ENCODE measurements at regions not wholly inside any gene's neighbourhood (a gene's known extent, or its start where the extent isn't known, plus 50 kb on each side); places are given as distances from the start of the nearest gene placed in this dataset.
"Not testable (repeated sequence)": the region's sequence is repeated elsewhere in the genome, so short reads cannot be mapped to it uniquely, and the experiment has no call there.

DNA sequence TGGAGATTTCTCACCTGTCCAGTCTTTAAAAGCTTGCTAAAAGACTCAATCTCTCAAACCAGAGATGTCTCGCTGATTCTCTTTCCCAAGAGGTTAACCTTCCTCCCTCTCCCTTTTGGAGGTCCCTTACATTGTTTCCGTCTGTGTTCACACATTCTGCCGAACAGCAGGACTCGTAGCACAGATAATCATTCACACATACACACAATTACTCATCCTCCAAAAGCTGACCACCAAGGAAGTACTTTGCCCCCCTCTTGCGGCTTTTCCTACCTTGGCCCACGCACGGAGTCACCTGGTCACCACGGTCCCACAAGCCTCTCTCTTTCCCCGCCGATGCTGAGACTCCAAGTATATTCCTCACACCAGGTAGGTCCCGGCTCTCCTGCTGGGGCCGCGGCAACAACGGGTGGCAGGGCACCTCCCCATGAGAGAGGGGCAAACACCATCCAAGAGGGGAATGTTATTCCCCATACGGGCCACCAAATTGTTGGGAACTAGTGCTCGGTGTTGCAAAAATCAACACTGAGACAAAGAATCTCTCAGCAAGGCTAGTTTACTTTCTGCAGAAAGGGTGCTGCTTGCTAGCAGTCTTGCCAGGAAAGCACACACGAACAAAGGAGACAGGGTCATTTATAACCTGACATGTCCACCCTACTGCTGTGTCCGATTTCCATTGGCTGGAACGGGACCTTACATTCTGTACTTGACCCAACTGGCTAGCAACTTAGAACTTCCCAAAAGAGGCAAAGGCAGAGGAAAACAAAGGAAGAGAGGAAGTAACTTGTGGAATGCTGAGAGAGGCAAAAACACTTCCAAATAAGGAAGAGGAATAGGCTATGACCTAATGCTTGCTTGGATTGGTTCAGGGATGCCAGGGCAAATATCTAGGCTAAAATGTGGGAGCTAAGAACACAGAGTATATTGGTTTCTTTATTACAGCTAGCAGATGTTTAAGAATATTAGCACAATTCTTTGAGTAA, 102.1 kb upstream of the NECTIN3 start:
- FAIRE-seq = no peak

DNA sequence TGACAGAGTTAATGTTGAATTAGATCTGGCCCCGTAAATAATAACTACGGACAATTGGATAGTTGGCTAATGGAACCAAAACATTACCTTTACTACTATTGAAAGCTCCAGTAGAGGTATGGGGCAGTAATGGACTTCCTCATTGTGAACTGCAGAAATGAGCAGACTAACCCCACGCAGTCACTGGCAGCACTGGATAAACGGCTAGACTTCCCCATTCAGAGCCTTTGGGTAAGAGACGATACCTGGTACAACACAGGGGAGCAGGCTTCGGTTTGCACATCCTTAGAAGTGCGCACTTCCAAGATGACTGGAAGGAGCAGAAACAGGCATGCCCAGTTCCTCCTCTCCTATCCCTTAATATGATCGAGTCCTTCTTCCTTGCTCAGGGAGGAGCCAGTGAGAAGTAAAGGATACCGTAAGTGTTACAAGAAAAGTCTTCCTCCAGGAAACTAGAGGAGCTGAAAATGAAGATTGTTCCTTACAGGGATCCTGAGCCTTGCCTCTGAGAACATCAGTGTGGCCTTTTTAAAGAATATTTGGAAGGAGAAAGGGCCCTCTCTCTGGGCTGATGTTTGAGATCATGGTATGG, 100.5 kb upstream of the NECTIN3 start:
- no peak for FAIRE-seq

DNA sequence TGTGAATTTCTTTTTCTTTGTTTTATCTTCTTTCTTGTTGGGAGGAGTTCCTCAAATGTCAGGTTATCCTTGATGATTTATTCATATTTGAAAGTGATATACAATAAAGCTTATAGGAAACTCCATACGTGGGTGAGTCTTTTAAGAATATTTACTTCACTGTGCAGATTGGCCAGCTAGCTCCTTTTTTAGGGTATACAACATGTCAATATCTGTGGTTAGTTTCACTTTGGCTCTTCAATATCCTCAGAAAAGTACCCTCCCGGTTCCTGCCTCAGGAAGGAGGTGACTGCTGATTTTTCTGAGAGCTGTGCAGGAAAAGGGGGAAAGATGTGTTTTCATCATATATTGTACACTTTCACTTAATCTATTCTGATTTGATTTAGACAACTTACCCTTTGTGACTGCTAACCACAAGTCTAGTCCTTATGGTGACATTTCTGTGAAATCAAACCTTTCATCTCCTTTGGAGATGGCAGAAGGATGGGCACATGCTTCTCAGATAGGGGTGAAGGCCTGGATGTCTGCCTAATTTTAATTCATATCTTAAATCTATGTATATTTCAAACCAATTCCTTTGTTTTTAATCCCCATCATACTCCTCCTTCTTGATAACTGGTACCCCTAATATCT, 98.2 kb upstream of the NECTIN3 start:
- no peak for FAIRE-seq

DNA sequence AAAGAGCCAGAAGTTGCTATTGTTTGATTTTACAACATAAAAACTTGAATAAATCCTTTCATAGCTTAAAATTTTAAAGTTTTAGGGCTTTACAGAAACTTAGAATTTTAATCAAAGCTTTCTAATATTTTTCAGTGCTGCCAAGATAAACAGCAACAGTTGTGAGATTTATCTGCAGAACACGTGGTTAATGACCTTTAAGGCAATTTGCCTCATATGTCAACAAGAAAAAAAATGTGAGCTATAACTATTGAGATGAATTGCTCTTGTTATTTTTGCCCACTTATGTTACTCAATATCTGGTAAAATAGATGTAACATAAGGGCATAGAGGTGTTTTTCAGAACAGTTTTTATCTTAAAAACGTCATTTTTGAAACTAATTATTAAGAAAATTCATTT, 96.7 kb upstream of the NECTIN3 start:
- FAIRE-seq = no peak

DNA sequence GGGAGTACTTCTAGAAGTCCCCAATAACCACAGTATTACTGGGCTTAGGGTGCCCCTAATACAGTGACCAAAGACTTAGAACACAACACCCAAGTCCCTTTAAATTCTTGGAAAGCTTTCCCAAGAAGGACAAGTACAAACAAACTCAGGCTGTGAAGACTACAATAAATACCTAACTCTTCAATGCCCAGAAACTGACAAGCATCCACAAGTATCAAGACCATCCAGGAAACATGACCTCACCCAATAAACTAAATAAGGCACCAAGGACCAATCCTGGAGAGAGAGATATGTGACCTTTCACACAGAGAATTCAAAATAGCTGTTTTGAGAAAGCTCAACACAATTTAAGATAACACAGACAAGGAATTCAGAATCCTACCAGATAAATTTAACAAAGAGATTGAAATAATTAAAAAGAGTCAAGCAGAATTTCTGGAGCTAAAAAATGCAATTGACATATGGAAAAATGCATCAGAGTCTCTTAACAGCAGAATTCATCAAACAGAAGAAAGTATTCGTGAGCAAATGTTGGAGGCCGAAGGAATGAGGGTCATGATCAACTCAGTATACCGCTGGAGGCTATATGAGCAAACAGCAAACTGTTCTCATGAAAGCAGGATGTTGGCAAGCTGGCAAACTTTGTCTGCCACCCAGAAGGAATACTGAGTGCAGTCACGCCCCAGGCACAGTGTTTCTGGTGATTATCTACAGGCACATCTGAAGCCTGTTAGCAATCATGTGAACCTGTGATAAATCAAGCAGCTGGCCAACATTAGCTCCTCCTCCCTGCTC, 87.0 kb upstream of the NECTIN3 start:
- FAIRE-seq = no peak

DNA sequence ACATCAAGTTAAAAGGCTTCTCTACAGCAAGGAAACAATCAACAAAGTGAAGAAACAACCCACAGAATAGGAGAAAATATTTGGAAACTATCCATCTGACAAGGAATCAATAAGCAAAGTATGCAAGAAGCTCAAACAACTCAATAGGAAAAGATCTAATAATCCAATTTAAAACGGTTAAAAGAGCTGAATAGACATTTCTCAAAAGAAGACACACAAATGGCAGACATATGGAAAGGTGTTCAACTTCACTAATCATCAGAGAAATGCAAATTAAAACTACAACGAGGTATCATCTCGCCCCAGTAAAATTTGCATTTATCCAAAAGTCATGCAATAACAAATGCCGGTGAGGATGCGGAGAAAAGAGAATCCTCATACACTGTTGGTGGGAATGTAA, 82.2 kb upstream of the NECTIN3 start:
- no peak for FAIRE-seq

DNA sequence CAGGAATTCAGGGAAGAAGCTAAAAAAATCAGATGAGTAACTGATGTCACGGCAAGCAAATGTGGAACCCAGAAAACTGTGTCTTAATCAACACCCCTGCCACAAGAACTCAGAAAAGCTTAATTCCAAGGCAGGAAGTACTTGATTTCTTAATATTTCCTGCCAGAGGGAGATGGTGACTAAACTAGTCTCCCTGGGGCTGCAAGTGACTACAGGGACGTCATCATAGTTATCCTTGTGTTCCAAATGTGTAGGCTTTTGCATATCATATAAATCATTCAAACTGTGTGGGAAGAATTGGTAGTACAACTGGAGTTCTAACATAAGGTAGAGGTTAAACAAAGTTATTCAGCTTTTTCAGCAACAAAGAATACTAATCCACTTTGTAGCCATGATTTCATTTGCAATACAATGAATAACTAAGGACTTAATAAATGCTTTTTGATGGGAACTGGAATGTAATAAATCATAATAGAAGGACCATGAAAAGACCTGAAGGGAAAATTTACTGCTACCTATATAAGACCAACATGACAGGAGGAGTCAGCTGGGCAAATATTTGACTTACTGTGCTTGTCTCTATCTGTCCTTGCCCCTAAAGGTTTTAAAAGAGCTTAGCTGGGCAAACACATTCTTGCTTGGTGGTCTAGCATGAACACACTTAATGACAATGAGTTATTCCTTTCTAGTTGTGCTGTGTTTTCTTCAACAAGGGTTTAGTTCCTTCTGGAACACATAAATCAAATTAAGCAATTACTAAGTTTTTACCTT, 76.0 kb upstream of the NECTIN3 start:
- FAIRE-seq = no peak

DNA sequence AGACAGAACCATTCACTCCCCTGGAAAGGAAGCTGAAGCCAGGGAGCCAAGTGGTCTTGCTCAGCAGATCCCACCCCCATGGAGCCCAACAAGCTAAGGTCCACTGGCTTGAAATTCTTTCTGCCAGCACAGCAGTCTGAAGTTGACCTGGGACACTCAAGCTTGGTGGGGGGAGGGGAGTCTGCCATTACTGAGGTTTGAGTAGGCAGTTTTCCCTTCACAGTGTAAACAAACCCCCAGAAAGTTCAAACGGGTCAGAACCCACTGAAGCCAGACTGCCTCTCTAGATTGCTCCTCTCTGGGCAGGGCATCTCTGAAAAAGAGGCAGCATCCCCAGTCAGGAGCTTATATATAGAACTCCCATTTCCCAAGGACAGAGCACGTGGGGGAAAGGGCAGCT, 72.8 kb upstream of the NECTIN3 start:
- not testable (repeated sequence) for FAIRE-seq

DNA sequence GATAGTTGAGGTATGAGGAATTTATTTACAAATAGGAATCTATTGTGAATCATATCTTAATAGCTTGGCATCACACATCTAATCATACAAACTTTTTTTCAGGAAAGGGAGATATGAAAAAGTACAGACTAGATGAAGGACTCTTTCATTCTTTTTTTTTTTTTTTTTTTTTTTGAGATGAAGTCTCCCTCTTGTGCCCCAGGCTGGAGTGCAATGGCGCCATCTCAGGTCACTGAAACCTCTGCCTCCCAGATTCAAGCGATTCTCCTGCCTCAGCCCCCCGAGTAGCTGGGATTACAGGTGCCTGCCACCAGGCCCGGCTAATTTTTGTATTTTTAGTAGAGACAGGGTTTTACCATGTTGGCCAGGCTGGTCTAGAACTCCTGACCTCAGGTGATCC, 65.1 kb upstream of the NECTIN3 start:
- not testable (repeated sequence) for FAIRE-seq

DNA sequence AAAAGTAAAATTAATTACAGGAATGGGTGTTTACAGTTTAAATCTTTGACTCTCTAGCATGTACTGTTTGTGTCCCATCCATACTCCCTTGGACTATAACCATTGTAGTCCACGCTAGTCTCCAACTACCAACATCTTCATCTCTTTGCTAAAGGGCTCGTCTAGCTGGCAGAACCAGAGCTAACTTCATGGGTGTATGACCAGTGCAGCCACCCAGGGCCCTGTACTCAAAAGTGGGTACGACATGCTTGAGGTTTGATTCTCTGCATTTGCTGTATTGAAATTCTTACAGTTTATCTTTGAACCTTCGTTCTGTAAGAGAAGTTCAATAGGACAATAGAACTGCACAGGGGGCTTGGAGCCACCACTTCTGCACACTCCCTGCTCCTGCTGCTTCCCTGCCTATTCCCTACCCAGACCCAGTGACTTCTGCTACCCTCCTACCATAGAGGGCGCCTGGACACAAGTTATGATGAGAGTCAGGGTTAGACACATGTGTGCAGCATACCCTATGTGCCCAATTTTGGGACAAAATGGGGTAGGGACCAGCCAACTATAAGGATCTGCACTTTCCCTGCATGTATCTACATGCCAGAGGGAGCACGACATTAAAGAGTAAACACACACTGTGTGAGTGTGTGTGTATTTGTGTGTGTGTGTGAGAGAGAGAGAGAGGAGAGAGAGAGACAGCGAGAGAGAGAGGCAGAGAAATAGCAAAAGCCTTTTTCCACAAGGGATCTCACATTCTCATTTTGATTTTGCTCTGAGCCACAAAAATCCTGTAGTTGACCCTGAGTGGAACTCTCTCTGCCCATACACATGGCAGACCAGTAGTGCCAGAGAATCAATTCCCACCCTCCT, 59.0 kb upstream of the NECTIN3 start:
- no peak for FAIRE-seq
